GM18511 (cell line): ENCODE measurements at regions not wholly inside any gene's neighbourhood (a gene's known extent, or its start where the extent isn't known, plus 50 kb on each side); places are given as distances from the start of the nearest gene placed in this dataset.

ENCODE experiments used
- ATAC-seq: cut with Tn5 transposase; IDR thresholded peaks from one replicate; pipeline ENCODE4 v1.9.1; 2021; ENCODE audit warnings: mild to moderate bottlenecking, moderate library complexity; ENCODE audit not compliant: unreplicated experiment

GRCh38 chr4:26806331-26806730 lies 54.3 kb upstream of the STIM2 start:
- ATAC-seq, result no peak

GRCh38 chr4:26807330-26807729 lies 53.3 kb upstream of the STIM2 start:
- peak; percentile 41 for ATAC-seq

- ATAC-seq, result no peak
Observed at GRCh38 chr4:26809811-26810210, 50.8 kb upstream of the STIM2 start.
